HG03432 (cell line): ENCODE measurements at regions not wholly inside any gene's neighbourhood (a gene's known extent, or its start where the extent isn't known, plus 50 kb on each side); places are given as distances from the start of the nearest gene placed in this dataset.
A peak's percentile ranks its signal among the peaks of the same experiment; 100 is the strongest.

ENCODE experiments used
- ATAC-seq: cut with Tn5 transposase; IDR thresholded peaks from one replicate; pipeline ENCODE4 v1.9.1; 2021; ENCODE audit warnings: mild to moderate bottlenecking, moderate library complexity; ENCODE audit not compliant: unreplicated experiment

DNA sequence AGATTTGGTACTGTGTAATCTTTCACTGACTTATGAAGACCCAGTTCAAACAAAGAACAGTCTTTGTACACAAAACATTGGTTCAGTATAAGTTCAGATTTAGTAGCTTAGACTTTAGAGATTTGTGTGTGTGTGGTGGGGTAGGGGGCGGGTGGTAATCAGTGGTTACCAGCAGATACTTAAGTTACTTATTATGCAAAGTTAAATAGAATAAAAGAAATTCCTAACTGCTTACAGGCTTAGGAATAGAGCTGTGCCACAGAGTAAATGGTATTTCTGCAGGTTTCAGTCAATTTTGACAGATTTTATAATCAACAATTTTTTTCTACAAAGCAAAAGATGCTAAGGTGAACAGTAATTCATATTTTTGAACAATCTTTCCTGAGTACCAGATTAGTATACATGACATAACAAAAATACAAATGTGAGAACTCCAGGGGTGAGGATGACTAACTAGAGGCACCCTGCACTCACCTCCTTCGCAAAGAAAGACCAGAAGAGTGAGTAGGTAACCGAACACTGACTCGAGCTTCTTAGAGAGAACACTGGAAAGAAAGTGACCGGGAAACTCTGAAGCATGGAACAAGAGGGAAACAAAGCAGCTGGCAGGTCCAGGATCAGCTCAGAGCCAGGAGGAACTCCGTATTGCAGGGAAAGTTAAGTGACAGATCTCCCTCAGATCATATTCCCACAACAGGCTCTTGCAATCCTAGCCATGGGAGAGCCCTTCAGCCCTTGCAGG, 560.6 kb downstream of the COL12A1 start:
- ATAC-seq, result no peak

DNA sequence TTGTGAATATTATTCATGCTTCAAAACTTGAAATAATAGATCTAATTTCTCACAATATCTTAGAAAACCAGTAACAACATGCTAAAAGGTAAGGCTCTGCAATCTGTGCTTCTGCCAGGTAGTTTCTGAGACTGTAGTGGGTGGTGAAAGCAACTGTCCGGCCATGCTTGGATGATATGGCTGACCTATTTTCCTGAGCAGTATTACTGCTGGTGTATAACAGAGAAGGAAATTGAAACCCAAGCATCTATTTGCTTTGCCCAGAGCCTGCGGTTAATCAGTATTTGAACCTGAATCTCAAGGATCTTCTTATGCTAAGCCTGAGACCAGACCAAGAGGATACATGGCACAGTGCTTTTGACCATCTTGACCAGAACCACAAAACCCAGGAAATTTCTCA, 563.8 kb downstream of the COL12A1 start:
- ATAC-seq, result no peak

DNA sequence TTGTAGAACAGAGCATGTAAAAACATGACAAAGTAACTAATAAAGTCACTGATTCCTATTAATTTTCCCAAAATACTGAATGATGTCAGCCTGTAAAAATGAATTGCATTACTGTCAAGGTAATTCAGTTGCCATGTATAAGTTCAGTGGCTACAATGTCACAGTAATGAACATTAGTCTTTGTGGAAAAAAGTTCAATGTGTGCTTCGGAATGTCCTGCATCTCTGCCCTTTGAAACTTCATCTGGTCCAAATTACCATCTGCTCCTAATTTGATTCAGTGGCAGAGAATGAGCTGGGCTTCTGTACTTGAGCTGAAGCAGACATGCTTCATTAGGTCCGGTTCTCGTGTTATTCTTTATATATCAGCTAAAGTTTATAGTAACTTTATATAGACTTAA, 567.4 kb downstream of the COL12A1 start:
- ATAC-seq, result no peak

DNA sequence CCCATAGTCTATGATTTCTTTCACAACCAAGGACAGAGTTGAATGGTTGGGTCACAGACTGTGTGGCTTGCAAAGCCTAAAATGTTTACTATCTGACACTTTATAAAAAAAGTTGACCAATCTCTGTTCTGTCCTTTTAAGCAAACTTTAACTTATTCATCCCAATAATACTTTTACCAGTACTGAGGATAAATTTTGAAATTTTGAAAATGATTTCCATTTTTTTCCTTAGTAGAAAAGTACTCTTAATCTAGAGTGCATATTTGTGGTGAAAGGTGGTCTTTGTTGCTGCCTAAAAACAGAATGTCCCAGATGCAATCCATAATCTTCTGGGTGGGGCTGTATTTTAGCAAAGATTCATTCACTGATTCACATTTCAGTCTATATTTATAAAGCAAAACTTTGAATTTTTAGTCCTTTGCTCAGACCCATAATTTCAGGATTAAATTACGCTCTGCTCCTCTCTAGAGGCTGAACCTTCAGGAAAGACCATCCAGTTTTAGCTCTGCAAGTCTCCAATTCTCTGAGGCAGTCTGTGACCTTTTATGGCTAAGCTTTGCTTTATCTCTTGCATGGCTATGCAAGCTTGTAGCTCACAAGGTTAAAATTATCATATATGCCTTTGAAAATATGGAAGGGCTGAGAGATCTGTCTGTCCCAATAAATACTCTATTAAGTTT, 573.5 kb downstream of the COL12A1 start:
- no peak for ATAC-seq

DNA sequence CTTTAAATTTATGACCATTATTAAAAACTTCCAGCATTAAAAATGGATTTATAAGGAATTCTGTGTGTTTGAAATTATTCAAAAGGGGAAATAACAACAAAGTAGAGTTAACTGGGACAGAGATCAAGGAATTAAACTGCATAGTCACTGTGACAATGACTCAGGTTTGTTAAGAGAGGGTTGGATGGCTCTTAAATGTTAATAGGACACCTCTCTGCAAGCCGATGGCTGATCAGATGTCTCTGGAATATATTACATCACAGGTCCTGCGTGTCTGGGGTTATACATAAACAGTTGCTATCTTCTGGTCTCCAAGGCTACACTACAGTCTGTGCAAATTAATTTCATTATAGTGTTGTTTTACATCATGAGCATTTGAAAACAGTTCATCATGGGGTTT, 574.3 kb downstream of the COL12A1 start:
- no peak for ATAC-seq

DNA sequence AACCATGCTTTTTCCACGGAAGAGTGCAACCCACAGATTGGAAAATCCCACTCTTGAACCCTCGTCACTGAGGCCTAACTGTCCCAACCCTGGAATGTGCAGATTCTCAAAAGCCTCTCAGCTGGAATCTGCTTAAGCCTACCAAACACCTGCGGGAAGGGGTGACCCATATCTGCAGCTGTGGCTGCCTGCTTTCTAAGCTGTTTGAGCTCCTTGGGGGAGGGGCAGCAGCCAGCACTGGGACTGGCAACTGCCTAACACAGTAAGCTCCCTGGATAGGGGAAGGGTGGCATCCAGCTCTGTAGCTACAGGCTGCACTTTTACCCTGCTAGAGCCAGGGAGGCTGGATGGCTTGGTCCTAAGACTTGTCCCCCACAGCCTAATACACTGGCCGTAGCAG, 579.6 kb downstream of the COL12A1 start:
- ATAC-seq, result no peak

DNA sequence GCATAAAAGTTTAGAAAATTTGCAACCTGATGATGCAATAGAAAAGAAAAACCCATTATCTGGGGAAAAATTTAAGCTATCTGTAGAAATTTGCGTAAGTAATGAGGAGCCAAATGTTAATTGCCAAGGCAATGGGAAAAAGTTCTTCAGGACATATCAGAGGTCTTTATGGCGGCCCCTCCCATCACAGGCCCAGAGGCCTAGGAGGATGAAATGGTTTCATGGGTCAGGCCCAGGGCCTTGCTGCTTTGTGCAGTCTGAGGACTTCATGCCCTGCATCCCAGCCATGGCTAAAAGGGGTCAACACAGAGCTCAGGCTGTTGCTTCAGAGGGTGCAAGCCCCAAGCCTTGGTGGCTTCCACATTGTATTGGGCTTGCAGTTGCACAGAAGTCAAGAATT, 582.8 kb downstream of the COL12A1 start:
- ATAC-seq, result no peak

DNA sequence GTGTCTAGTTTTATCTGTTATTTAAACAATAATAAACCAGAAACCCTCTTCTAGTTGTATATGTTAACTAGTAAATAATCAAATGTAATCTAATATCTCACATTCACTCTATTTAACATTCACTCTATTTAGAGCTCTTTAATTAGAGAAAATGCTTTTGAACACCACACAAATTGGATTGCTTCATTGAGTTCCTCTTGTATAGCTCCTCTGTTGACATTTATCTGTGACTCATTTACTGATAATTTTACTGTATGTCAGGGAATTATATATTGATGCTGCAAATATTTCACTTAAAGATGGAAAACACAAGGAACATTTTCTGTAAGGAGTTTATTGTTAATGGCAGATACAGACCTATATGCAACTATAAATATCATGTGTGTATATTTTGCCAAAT, 594.6 kb downstream of the COL12A1 start:
- no peak for ATAC-seq

DNA sequence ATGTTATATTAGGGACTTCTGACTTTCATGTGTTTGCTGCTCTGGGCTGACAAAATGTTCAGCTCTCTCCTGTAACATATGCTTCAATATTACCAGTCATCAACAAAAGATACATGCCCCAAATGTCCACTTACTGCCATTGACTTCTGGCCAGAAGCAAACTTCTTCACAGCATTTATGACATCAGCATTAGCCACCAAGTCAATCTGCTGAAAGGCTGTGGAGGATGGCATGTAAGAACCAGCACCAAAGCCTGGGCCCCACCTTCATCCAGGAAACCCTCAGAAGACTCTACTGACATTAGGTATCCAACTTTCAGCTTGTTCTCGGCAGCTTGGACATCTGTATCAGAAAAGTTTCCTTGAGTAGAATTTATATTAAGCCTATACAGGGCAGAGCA, 595.5 kb downstream of the COL12A1 start:
- no peak for ATAC-seq

DNA sequence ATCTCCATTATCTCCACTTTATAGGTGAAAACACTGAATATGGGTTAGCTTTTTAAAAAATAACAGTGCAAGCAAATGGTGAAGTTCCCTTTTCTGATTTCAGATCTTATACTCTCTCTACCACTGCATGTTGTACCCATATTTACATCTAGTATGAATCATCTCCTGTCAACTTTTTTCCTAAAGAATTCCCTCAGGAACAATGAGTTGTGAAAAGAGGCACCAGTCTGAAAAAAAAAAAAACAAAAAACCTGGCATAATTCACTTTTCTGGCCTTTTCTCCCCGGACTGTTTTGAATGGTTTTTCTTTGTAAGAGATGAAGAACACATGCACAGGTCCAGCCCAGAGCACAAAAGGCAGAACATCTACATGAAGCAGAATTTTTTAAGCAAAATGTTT, 596.0 kb downstream of the COL12A1 start:
- ATAC-seq, result no peak

DNA sequence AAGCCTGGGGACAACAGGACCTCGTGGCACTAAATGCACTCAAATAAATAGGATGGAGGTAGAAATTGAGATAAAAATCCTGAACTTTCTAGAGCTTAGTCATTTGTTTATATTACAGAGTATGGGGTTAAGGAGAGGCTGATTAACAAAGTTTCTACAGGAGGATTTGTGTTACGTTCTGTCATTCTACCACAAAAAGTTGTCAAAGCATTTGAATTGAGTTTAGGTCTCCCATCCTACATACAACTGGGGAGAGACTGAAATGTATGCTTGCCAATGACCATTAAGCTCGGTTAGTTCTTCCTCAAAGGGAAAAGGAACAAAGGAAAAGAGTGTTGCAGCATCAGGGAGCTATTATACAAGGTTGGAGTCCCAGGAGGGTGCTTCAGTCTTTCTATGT, 597.9 kb downstream of the COL12A1 start:
- no peak for ATAC-seq

DNA sequence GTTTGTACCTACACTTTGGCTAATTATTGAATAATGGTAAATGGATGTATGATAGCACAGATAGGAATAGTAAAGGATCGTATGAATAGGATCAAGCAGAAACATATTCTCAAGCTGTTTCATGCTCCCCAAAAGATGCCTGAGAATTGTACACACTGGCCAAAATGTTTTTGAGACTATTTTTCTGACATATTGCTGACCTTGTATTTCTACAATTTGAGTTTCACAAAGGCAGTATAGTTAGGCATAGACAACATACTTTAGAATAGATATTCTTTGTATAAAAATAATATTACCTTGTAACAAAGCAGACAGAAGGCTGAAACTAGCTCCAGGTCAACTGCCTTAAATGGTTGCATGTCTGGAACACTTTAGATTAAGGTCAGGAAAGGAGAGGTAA, 598.4 kb downstream of the COL12A1 start:
- ATAC-seq, result no peak

DNA sequence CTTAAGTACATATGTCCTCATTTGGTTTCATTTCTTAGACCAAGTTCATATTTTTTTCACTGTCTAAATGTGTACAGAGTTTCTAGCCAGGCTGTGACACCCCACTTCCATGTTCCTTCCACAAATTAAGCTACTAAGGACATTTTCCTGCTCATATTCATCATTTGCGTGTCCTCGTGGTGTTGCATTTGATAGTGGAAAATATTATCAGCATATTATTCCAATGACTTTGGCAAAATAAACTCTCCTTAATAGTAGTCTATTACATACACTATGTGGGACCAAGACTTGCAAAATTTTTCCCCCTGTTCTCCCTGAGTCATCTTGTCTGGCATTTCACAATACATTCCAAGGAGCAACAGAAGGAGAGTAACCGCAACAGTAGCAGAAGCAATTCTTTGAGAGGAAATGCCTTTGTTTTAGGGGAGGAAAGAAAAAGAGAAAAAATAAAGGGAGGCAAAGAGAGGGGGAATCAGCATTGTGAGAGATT, 599.2 kb downstream of the COL12A1 start:
- ATAC-seq, result no peak

DNA sequence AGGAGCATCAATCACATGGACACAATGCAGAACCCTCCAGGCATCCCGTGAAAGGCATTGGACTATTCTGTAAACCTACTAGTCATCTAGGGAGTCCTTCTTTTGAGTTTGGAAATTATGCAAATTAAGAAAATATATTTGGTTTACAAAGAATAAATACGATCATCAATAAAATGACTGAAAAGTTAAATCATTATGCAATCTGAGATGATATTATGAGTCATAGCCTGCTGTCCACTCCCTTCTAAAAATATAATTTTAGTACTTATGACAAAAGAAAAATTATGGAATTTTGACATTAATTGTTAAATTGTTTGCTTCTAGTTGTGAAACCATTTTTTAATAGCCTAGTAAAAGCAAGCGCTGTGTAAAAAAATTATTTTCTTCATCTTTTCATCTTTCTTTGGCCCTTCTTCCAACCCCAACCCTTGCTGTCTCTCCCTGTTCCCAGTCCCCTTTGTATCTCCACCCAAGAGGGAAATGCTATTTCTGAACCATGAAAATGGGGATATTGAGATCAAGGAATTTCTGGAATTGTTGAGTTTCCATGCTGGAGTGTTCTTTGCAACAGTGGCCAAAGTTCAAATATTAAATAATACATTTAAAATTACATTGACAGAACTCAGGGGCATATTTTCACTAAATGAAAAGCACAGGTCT, 599.8 kb downstream of the COL12A1 start:
- ATAC-seq, result no peak

DNA sequence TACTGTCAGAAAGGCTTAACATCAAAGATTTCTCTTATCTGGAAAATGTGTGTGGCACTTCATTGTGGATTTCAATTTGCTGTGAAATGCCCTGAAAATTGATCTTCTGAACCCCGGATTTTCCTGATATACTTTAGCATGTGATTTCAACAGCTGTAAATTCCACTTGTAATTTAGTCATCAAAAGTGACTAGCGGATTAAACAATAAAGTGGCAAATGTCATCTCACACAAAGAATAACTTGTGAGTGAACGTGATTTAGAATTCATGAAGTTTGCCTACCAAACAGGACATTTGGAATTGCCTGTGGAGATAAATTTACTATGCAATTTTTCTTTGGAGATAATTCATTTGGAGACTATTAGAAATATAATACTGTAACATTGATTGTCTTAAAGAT, 601.6 kb downstream of the COL12A1 start:
- no peak for ATAC-seq

DNA sequence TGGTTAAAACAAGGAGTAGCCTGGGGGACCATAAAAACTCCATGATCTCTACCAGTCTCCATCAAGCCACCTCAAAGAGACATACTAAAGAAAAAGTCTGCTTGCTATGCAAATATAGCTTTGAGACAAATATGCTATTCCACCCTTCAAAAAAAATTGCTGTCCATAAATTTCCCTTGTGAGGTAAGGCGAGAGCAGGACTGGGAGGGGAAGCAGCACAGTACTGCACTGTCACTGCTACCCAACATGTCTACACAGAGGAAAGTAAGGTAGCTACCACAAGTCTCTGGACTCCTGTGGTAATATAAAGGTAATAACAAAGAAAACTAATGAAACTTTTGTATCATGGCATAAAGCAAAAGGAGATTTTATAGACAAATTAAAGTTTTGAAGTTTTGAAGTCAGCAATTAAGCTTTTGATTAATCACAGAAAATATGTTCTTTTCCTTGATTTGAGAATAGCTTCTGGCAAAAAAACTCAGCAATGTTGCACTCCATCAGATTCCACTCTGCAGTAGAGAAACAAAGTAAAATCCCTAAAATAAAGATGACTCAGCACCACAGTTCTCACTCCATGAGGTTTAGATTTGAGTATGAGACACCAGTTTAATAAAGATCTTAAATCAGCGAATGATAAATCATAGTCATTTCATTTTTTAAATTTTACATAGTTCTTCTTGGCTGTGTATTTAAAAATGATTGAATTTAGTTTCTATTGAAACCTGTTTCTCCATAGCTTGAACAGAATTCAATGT, 602.4 kb downstream of the COL12A1 start:
- no peak for ATAC-seq

DNA sequence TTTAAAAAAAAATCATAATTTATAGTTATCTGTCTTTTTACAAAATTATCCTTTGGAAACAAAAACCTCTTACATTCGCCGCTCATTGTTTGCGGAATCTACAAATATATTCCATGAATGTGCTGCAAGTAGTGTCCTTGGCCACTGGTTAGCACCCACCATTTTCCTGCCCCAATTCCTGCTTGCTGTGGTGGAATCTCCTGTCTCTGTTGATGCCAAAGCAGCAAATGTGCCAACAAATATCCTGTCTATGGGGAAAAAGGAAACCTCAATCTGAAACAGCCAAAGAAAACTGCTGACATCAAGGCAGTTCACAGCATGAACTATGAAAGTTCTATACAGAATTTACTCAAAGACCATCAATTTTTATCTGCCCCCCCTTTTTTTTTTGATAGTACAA, 603.6 kb downstream of the COL12A1 start:
- ATAC-seq, result no peak

DNA sequence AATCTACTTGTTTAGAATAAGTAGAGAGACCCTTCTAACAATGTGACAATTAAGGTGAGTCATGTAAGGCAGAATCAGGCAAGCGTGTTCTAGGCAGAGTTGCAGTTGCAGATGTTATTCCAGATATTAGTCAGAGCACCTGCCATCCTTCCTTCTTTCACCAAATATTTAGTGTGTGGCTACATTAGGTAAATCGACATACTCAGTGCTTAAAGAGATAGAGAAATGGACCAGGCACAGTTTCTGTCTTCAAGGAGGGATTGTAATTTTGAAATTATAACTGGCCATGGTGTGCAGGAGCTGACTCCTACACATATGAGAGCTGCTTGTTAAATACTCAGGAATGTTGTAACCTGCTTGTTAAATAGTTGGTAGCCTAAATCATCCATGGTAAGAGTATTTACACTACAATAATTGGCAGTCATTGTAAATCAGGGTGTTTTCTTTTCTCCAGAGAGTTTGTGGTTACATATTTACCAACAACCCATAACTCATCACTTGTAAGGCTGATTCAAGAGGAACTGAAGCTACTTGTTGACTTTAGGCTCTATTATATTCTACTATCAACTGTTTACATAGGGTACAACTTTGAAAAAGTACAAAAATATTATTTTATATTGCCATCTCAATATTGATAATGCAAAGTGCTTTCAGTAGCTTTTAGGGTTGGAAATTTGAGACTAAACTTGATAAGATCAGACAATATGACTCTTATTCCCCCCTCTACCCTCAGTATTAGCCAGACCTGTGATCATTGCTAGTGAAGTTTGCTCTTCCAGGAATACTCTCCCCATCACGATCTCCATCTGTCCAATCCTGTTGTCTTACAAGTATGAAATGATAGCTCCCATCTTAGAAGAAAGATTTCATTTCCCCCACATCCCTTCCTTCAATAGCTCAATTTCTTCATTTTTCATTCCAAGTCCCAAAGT, 607.1 kb downstream of the COL12A1 start:
- ATAC-seq, result peak; percentile 97

DNA sequence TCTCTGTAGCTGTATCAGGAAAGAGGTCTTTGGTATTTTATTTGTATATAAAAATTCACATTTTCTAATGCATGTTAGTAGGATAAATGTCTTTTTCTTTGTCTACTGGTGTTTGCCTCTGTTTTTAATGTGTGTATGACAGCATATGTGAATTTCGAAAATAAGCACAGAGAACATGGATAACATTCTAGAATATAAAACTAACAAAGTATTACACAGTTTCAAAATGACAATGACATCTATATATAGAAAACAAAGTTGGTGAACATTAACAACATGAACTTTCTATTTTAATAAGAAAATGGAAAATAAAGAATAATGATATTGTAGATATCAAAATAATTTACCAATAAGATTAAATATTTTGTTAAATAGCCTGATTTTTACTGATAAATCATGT, 608.0 kb downstream of the COL12A1 start:
- ATAC-seq, result peak; percentile 45

DNA sequence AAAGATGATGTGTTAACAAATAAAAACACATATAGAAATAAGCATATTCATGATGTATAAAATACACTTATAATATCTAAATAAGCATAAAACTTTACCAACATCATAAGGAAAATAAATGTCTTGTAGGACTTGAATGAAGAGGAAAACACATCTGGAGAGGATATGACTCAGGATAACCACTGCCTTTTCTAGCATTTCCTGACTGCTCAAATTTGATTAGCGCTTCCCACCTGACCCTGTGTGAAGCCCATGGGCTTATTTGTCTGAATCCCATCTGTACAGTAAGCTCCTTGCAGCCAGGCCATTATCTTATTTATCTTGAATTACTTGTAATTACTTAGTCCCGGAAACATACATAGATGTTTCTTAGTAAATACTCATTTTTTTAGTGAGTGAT, 608.6 kb downstream of the COL12A1 start:
- no peak for ATAC-seq
